Stimulated activated CD8-positive, alpha-beta memory T cell treated with anti-CD3 and anti-CD28 coated beads, Interleukin-4, amount 100 ng/mL, for 48 hours (primary cell): ENCODE measurements at regions not wholly inside any gene's neighbourhood (a gene's known extent, or its start where the extent isn't known, plus 50 kb on each side); places are given as distances from the start of the nearest gene placed in this dataset.
"Not testable (repeated sequence)": the region's sequence is repeated elsewhere in the genome, so short reads cannot be mapped to it uniquely, and the experiment has no call there.

Experiments used
- DNase-seq: peaks from one replicate; pipeline ENCODE4 v3.0.0-alpha.2; 2020

- no peak for DNase-seq
These were observed 586.3 kb upstream of the ANKRD30A start for GRCh38 chr10:36538953-36539586.

- DNase-seq = no peak
These were observed 590.9 kb upstream of the ANKRD30A start for GRCh38 chr10:36534471-36535002.

GRCh38 chr10:36533861-36534260 lies 591.5 kb upstream of the ANKRD30A start:
- no peak for DNase-seq

- no peak for DNase-seq
These were observed 592.1 kb upstream of the ANKRD30A start for GRCh38 chr10:36533316-36533715.

GRCh38 chr10:36531621-36532020 lies 593.8 kb upstream of the ANKRD30A start:
- no peak for DNase-seq

GRCh38 chr10:36526033-36526432 lies 599.4 kb upstream of the ANKRD30A start:
- no peak for DNase-seq

- not testable (repeated sequence) for DNase-seq
These were observed 601.3 kb upstream of the ANKRD30A start for GRCh38 chr10:36524126-36524525.

GRCh38 chr10:36519909-36520308 lies 605.5 kb upstream of the ANKRD30A start:
- DNase-seq = no peak

GRCh38 chr10:36516281-36516680 lies 609.1 kb upstream of the ANKRD30A start:
- DNase-seq = no peak

- no peak for DNase-seq
These were observed 610.1 kb upstream of the ANKRD30A start for GRCh38 chr10:36515319-36515718.

- no peak for DNase-seq
These were observed 617.7 kb upstream of the ANKRD30A start for GRCh38 chr10:36507715-36508114.

- no peak for DNase-seq
These were observed 618.5 kb upstream of the ANKRD30A start for GRCh38 chr10:36506697-36507496.

- DNase-seq = no peak
These were observed 619.1 kb upstream of the ANKRD30A start for GRCh38 chr10:36506261-36506660.

GRCh38 chr10:36504758-36505157 lies 620.6 kb upstream of the ANKRD30A start:
- DNase-seq = no peak

GRCh38 chr10:36500266-36500665 lies 625.1 kb upstream of the ANKRD30A start:
- no peak for DNase-seq

- DNase-seq = no peak
These were observed 625.7 kb upstream of the ANKRD30A start for GRCh38 chr10:36499693-36500092.

- DNase-seq = no peak
These were observed 628.6 kb upstream of the ANKRD30A start for GRCh38 chr10:36496758-36497157.

- no peak for DNase-seq
These were observed 631.0 kb upstream of the ANKRD30A start for GRCh38 chr10:36494371-36494770.

- no peak for DNase-seq
These were observed 631.9 kb upstream of the ANKRD30A start for GRCh38 chr10:36493516-36493880.

- DNase-seq = no peak
These were observed 632.5 kb upstream of the ANKRD30A start for GRCh38 chr10:36492590-36493515.

- no peak for DNase-seq
These were observed 633.5 kb upstream of the ANKRD30A start for GRCh38 chr10:36491926-36492325.

GRCh38 chr10:36489611-36490228 lies 635.7 kb upstream of the ANKRD30A start:
- no peak for DNase-seq

GRCh38 chr10:36489181-36489580 lies 636.2 kb upstream of the ANKRD30A start:
- DNase-seq = no peak
